ENCODE measurements at regions not wholly inside any gene's neighbourhood (a gene's known extent, or its start where the extent isn't known, plus 50 kb on each side); places are given as distances from the start of the nearest gene placed in this dataset.

DNA sequence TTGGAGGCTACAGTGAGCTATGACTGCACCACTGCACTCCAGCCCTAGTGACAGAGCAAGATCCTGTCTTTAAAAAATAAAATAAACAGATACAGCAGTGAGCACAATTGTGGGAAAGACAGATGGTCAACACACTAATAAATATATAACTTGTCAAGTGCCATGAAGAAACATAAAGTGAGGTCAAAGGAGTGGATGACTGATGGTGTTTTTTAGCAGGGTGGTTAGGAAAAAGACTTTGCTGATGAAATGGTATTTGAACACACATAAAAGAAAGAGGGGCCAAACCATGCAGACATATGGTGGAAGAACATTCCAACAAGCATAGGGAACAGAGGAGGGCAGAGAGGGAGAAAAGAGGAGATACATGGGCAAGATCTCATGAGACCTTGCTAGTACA is 392.7 kb upstream of the AUTS2 start:
- TF ChIP-seq, protein P1, sequence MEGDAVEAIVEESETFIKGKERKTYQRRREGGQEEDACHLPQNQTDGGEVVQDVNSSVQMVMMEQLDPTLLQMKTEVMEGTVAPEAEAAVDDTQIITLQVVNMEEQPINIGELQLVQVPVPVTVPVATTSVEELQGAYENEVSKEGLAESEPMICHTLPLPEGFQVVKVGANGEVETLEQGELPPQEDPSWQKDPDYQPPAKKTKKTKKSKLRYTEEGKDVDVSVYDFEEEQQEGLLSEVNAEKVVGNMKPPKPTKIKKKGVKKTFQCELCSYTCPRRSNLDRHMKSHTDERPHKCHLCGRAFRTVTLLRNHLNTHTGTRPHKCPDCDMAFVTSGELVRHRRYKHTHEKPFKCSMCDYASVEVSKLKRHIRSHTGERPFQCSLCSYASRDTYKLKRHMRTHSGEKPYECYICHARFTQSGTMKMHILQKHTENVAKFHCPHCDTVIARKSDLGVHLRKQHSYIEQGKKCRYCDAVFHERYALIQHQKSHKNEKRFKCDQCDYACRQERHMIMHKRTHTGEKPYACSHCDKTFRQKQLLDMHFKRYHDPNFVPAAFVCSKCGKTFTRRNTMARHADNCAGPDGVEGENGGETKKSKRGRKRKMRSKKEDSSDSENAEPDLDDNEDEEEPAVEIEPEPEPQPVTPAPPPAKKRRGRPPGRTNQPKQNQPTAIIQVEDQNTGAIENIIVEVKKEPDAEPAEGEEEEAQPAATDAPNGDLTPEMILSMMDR (IDR thresholded peaks at IDR 0.05 in 4 of 5, conservative IDR thresholded peaks at IDR 0.05 in 1 of 5) = no peak
- TF ChIP-seq POLR2A (IDR thresholded peaks at IDR 0.05) = no peak

All from gastrocnemius medialis (tissue), 4 donors.